Transverse colon (tissue), 4 donors: ENCODE measurements at regions not wholly inside any gene's neighbourhood (a gene's known extent, or its start where the extent isn't known, plus 50 kb on each side); places are given as distances from the start of the nearest gene placed in this dataset.

Experiments
- EP300 ChIP-seq: sonication (generic); formaldehyde crosslinking; IDR thresholded peaks from one replicate; pipeline ENCODE4 v1.6.1; 2017; ENCODE audit warnings: antibody characterized with exemption, low read depth
- POLR2A ChIP-seq: fragments of 450-650 bp; IDR thresholded peaks from one replicate; pipeline ENCODE4 v1.6.1; 2016; ENCODE audit warnings: antibody characterized with exemption, mild to moderate bottlenecking, moderate library complexity
- POLR2AphosphoS5 ChIP-seq, 3 donors: sonication (generic); formaldehyde crosslinking; IDR thresholded peaks; one replicate each; pipeline ENCODE4 v1.6.1; 2016; ENCODE audit warnings: antibody characterized with exemption in 3 of 3
- TF ChIP-seq, protein P1 (sequence below), 5 experiments: fragments of 200-600 bp in 3 of 5; fragments of 450-650 bp in 2 of 5; sonication (generic) in 3 of 5; IDR thresholded peaks; 1 replicate in 2 of 5; 2 replicates in 3 of 5; pipeline ENCODE4 v1.5.1; 2016 to 2017; ENCODE audit warnings: antibody characterized with exemption in 5 of 5, inconsistent platforms in 3 of 5, mild to moderate bottlenecking in 2 of 5, moderate library complexity in 1 of 5

DNA sequence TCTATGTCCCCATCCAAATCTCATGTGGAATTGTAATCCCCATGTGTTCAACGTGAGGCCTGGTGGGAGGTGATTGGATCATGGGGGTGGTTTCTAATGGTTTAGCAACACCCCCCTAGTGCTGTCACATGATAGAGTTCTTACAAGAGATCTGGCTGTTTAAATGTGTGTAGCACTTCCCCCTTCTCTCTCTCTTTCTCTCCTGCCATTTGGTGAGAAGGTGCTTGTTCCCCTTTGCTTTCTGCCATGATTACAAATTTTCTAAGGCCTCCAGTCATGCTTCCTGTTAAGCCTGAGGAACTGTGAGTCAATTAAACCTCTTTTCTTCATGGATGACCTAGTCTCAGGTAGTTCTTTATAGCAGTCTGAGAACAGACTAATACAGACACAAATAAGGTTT lies 165.4 kb downstream of the OGFRL1 start:
- TF ChIP-seq POLR2A (no peak), POLR2AphosphoS5 (IDR thresholded peaks at IDR 0.05) (no peak), EP300 (no peak)
- TF ChIP-seq, protein P1, sequence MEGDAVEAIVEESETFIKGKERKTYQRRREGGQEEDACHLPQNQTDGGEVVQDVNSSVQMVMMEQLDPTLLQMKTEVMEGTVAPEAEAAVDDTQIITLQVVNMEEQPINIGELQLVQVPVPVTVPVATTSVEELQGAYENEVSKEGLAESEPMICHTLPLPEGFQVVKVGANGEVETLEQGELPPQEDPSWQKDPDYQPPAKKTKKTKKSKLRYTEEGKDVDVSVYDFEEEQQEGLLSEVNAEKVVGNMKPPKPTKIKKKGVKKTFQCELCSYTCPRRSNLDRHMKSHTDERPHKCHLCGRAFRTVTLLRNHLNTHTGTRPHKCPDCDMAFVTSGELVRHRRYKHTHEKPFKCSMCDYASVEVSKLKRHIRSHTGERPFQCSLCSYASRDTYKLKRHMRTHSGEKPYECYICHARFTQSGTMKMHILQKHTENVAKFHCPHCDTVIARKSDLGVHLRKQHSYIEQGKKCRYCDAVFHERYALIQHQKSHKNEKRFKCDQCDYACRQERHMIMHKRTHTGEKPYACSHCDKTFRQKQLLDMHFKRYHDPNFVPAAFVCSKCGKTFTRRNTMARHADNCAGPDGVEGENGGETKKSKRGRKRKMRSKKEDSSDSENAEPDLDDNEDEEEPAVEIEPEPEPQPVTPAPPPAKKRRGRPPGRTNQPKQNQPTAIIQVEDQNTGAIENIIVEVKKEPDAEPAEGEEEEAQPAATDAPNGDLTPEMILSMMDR (IDR thresholded peaks at IDR 0.05), result no peak
